SU-DHL-6 (cell line): ENCODE measurements at regions not wholly inside any gene's neighbourhood (a gene's known extent, or its start where the extent isn't known, plus 50 kb on each side); places are given as distances from the start of the nearest gene placed in this dataset.
A peak's percentile ranks its signal among the peaks of the same experiment; 100 is the strongest.

ENCODE experiments used
- H2AFZ ChIP-seq: fragments of 200-600 bp; sonication (generic); 2 replicates; pipeline ENCODE4 v1.6.1; 2014; ENCODE audit warnings: low read depth, mild to moderate bottlenecking, moderate library complexity, mixed read lengths, antibody characterized with exemption, low read length; ENCODE audit not compliant: severe bottlenecking
- H3F3A ChIP-seq: fragments of 200-600 bp; shearing (Covaris generic); 2 replicates; pipeline ENCODE4 v1.6.0; 2016; ENCODE audit warnings: antibody characterized with exemption, mild to moderate bottlenecking; ENCODE audit not compliant: insufficient read depth
- H3K27ac ChIP-seq: fragments of 200-600 bp; sonication (generic); 2 replicates; pipeline ENCODE4 v1.5.1; 2016; ENCODE audit warnings: low read depth, mild to moderate bottlenecking, low read length, moderate library complexity, mixed read lengths
- H3K27me3 ChIP-seq: fragments of 200-600 bp; sonication (generic), shearing (Covaris generic); 2 replicates; pipeline ENCODE4 v1.6.0; 2014; ENCODE audit warnings: mild to moderate bottlenecking, low read length
- H3K36me3 ChIP-seq: fragments of 200-600 bp; sonication (generic); 2 replicates; pipeline ENCODE4 v1.6.1; 2014; ENCODE audit warnings: mild to moderate bottlenecking, low read length, mixed read lengths
- H3K4me2 ChIP-seq: fragments of 300-600, 200-600 bp; shearing (Covaris generic), sonication (generic); 2 replicates; pipeline ENCODE4 v1.6.0; 2014; ENCODE audit warnings: low read length, low read depth, mild to moderate bottlenecking; ENCODE audit not compliant: poor library complexity, severe bottlenecking
- H3K4me3 ChIP-seq: fragments of 200-600 bp; sonication (generic); 2 replicates; pipeline ENCODE4 v1.5.1; 2014; ENCODE audit warnings: antibody characterized with exemption, low read length, mild to moderate bottlenecking, mixed read lengths; ENCODE audit not compliant: insufficient read depth, poor library complexity, severe bottlenecking
- H3K79me2 ChIP-seq: fragments of 200-600 bp; sonication (generic); 2 replicates; pipeline ENCODE4 v1.6.1; 2014; ENCODE audit warnings: mild to moderate bottlenecking, low read length, moderate library complexity; ENCODE audit not compliant: insufficient read depth
- H3K9ac ChIP-seq: fragments of 200-600 bp; sonication (generic); 2 replicates; pipeline ENCODE4 v1.7.0; 2014; ENCODE audit warnings: mild to moderate bottlenecking, low read length
- H3K9me2 ChIP-seq: fragments of 200-600 bp; sonication (generic); replicated peaks from 2 replicates; pipeline ENCODE4 v1.6.1; 2014; ENCODE audit warnings: low read length; ENCODE audit not compliant: insufficient read depth
- H3K9me3 ChIP-seq: fragments of 200-600 bp; sonication (generic); 2 replicates; pipeline ENCODE4 v1.6.1; 2014; ENCODE audit warnings: low read length, mixed read lengths; ENCODE audit not compliant: insufficient read depth
- H4K20me1 ChIP-seq: fragments of 200-600 bp; sonication (generic); 2 replicates; pipeline ENCODE4 v1.6.1; 2014; ENCODE audit warnings: low read depth, mild to moderate bottlenecking, antibody characterized with exemption, low read length, moderate library complexity, mixed read lengths
- CTCF ChIP-seq: fragments of 200-600 bp; sonication (generic); IDR thresholded peaks from one replicate; pipeline ENCODE4 v1.5.1; 2017; ENCODE audit warnings: antibody characterized with exemption, mild to moderate bottlenecking, low read length, moderate library complexity; ENCODE audit not compliant: insufficient read depth, poor library complexity, severe bottlenecking
- EZH2phosphoT487 ChIP-seq: fragments of 200-600 bp; sonication (generic), shearing (Covaris generic); conservative IDR thresholded peaks from 2 replicates; pipeline ENCODE4 v1.6.1; 2018; ENCODE audit warnings: mild to moderate bottlenecking, antibody characterized with exemption, low read length, moderate library complexity, mixed read lengths

- Histone ChIP-seq H3K36me3 (no peaks in the 10 kb centered on the region), H3K9ac (no peak overlapping the region), H3K4me2 (no peak overlapping the region), H4K20me1 (no peaks in the 10 kb centered on the region), H3K27ac (no peak overlapping the region), H3F3A (no peaks in the 10 kb centered on the region), H3K27me3 (no peaks in the 10 kb centered on the region), H3K9me2 (no peaks in the 10 kb centered on the region), H2AFZ (no peak overlapping the region), H3K79me2 (no peaks in the 10 kb centered on the region), H3K4me3 (no peak overlapping the region), H3K9me3 (no peaks in the 10 kb centered on the region)
- no peak for TF ChIP-seq EZH2phosphoT487
- no peak for TF ChIP-seq CTCF
Measured at GRCh38 chr17:22506231-22506630, 813.9 kb downstream of the KCNJ18 start.

GRCh38 chr17:22506861-22507260 is 814.5 kb downstream of the KCNJ18 start:
- Histone ChIP-seq H3K4me2 (no peak overlapping the region), H3K79me2 (no peaks in the 10 kb centered on the region), H3K27ac (no peak overlapping the region), H4K20me1 (no peaks in the 10 kb centered on the region), H3K36me3 (no peaks in the 10 kb centered on the region), H3K4me3 (no peak overlapping the region), H3K9me3 (no peaks in the 10 kb centered on the region), H3F3A (no peaks in the 10 kb centered on the region), H2AFZ (no peak overlapping the region), H3K27me3 (no peaks in the 10 kb centered on the region), H3K9me2 (no peaks in the 10 kb centered on the region), H3K9ac (no peak overlapping the region)
- TF ChIP-seq CTCF = no peak
- no peak for TF ChIP-seq EZH2phosphoT487

- H3K4me3 ChIP-seq = no peak overlapping the region
- H3K27me3 ChIP-seq = no peaks in the 10 kb centered on the region
- no peaks in the 10 kb centered on the region for H3F3A ChIP-seq
- no peak overlapping the region for H3K9ac ChIP-seq
- no peaks in the 10 kb centered on the region for H3K9me3 ChIP-seq
- peak overlapping the region; percentile 41 for H2AFZ ChIP-seq
- no peaks in the 10 kb centered on the region for H4K20me1 ChIP-seq
- TF ChIP-seq CTCF (peak; percentile 34), EZH2phosphoT487 (no peak)
- H3K36me3 ChIP-seq = no peaks in the 10 kb centered on the region
- no peak overlapping the region for H3K27ac ChIP-seq
- no peaks in the 10 kb centered on the region for H3K79me2 ChIP-seq
- no peak overlapping the region for H3K4me2 ChIP-seq
- H3K9me2 ChIP-seq = no peaks in the 10 kb centered on the region
Measured at GRCh38 chr17:22507823-22508222, 815.5 kb downstream of the KCNJ18 start.
